SK-N-SH (cell line): ENCODE measurements at regions not wholly inside any gene's neighbourhood (a gene's known extent, or its start where the extent isn't known, plus 50 kb on each side); places are given as distances from the start of the nearest gene placed in this dataset.

Source experiments
- CTCF ChIA-PET: fragments of 300-600, 350-600 bp; formaldehyde crosslinking; extraction: SDS; loops from one replicate; lab custom pipeline; 2021; lab: Yijun Ruan, JAX
- POLR2A ChIA-PET: fragments of 350-600 bp; sonication (Branson Sonifier 250); formaldehyde crosslinking; extraction: SDS; loops from one replicate; lab custom pipeline; 2020; ENCODE audit warnings: antibody characterized with exemption, inconsistent platforms; lab: Yijun Ruan, JAX
- DNase-seq: peaks from one replicate; pipeline ENCODE4 v3.0.0; 2012
- H2AFZ ChIP-seq: fragments of 200-600 bp; sonication (generic); 2 replicates; pipeline ENCODE4 v1.8.1; 2016; ENCODE audit warnings: antibody characterized with exemption, mild to moderate bottlenecking, low read depth
- H3F3A ChIP-seq: fragments of 200-600 bp; sonication (generic); replicated peaks from 2 replicates; pipeline ENCODE3; 2016; ENCODE audit warnings: antibody characterized with exemption, mild to moderate bottlenecking; ENCODE audit not compliant: insufficient read depth
- H3K27ac ChIP-seq, 2 experiments: fragments of 200-500 bp in 1 of 2; fragments of 200-600 bp in 1 of 2; sonication (Bioruptor generic) in 1 of 2; sonication (generic), shearing (Covaris generic) in 1 of 2; 2 replicates each; pipeline versions ENCODE4 v1.5.1 to v1.6.1; 2014 to 2016; ENCODE audit warnings: low read depth in 2 of 2, inconsistent platforms in 1 of 2, low read length in 1 of 2, mild to moderate bottlenecking in 1 of 2, mixed read lengths in 1 of 2
- H3K27me3 ChIP-seq: fragments of 200-600 bp; sonication (generic), shearing (Covaris generic); 2 replicates; pipeline ENCODE4 v1.6.1; 2016; ENCODE audit warnings: mixed run types; ENCODE audit not compliant: insufficient read depth
- H3K36me3 ChIP-seq, 2 experiments: fragments of 200-500 bp in 1 of 2; fragments of 200-600 bp in 1 of 2; sonication (Bioruptor generic) in 1 of 2; sonication (generic) in 1 of 2; replicated peaks in 1 of 2; 2 replicates each; pipeline versions ENCODE3 to v1.5.1; 2014 to 2016; ENCODE audit warnings: low read length in 1 of 2, mild to moderate bottlenecking in 1 of 2; ENCODE audit not compliant: insufficient read depth in 2 of 2, control insufficient read depth in 1 of 2
- H3K4me1 ChIP-seq, 2 experiments: fragments of 200-500 bp in 1 of 2; fragments of 200-600 bp in 1 of 2; sonication (Bioruptor generic) in 1 of 2; sonication (generic), shearing (Covaris generic) in 1 of 2; 2 replicates each; pipeline versions ENCODE4 v1.5.1 to v1.6.1; 2014 to 2016; ENCODE audit warnings: low read depth in 1 of 2, low read length in 1 of 2, mixed run types in 1 of 2; ENCODE audit not compliant: insufficient read depth in 2 of 2, control insufficient read depth in 1 of 2
- H3K4me2 ChIP-seq: fragments of 200-600 bp; sonication (generic), shearing (Covaris generic); 2 replicates; pipeline ENCODE4 v1.6.1; 2017; ENCODE audit warnings: mixed run types
- H3K4me3 ChIP-seq, 2 experiments: fragments of 200-500 bp in 1 of 2; fragments of 200-600 bp in 1 of 2; sonication (Bioruptor generic) in 1 of 2; sonication (generic), shearing (Covaris generic) in 1 of 2; 2 replicates each; pipeline versions ENCODE4 v1.5.1 to v1.8.1; 2014 to 2016; ENCODE audit warnings: low read depth in 2 of 2, inconsistent platforms in 1 of 2, low read length in 1 of 2, mild to moderate bottlenecking in 1 of 2, mixed read lengths in 1 of 2, moderate library complexity in 1 of 2
- H3K79me2 ChIP-seq: fragments of 200-600 bp; sonication (generic); 2 replicates; pipeline ENCODE4 v1.8.1; 2017; ENCODE audit warnings: mild to moderate bottlenecking; ENCODE audit not compliant: insufficient read depth
- H3K9ac ChIP-seq: fragments of 200-600 bp; sonication (generic); 2 replicates; pipeline ENCODE4 v1.6.1; 2017; ENCODE audit warnings: mixed run types
- H3K9me2 ChIP-seq: fragments of 200-600 bp; sonication (generic); 2 replicates; pipeline ENCODE4 v1.6.1; 2017; ENCODE audit warnings: mixed run types
- H3K9me3 ChIP-seq: fragments of 200-600 bp; sonication (generic); 2 replicates; pipeline ENCODE4 v1.6.1; 2017; ENCODE audit warnings: mixed run types, mild to moderate bottlenecking, moderate library complexity
- H4K20me1 ChIP-seq: fragments of 200-600 bp; sonication (generic); 2 replicates; pipeline ENCODE4 v1.6.1; 2017; ENCODE audit warnings: mild to moderate bottlenecking, mixed run types; ENCODE audit not compliant: insufficient read depth
- ELF1 ChIP-seq: IDR thresholded peaks from 2 replicates; pipeline ENCODE4 v1.4.0; 2012
- EP300 ChIP-seq, 2 experiments: IDR thresholded peaks; 2 replicates each; pipeline versions ENCODE4 v1.4.0 to v1.6.1; 2012; ENCODE audit warnings: borderline replicate concordance in 1 of 2, low read depth in 1 of 2, low read length in 1 of 2
- EZH2phosphoT487 ChIP-seq: fragments of 200-600 bp; sonication (generic); IDR thresholded peaks from 2 replicates; pipeline ENCODE4 v1.6.1; 2017; ENCODE audit warnings: low read depth, mixed run types, mild to moderate bottlenecking, antibody characterized with exemption, moderate library complexity, borderline replicate concordance
- FOXJ3 ChIP-seq: sonication (generic); formaldehyde crosslinking; IDR thresholded peaks from 2 replicates; pipeline ENCODE4 v1.5.1; 2020; ENCODE audit warnings: mild to moderate bottlenecking, missing genetic modification reagents
- FOXM1 ChIP-seq: IDR thresholded peaks from 2 replicates; pipeline ENCODE4 v1.4.0; 2012; ENCODE audit warnings: low read depth, mild to moderate bottlenecking
- GABPA ChIP-seq: IDR thresholded peaks from 2 replicates; pipeline ENCODE4 v1.4.0; 2012; ENCODE audit warnings: low read depth, mild to moderate bottlenecking
- IRF3 ChIP-seq: fragments of 150-350 bp; IDR thresholded peaks from 2 replicates; pipeline ENCODE4 v1.6.1; 2016; ENCODE audit warnings: mild to moderate bottlenecking, low read depth, low read length
- MEF2A ChIP-seq: IDR thresholded peaks from 2 replicates; pipeline ENCODE4 v1.4.0; 2012; ENCODE audit warnings: low read depth, borderline replicate concordance
- PBX3 ChIP-seq: IDR thresholded peaks from 2 replicates; pipeline ENCODE4; 2012
- RFX5 ChIP-seq: IDR thresholded peaks from 2 replicates; pipeline ENCODE4 v1.6.1; 2012; ENCODE audit warnings: mild to moderate bottlenecking, improper control_type of control experiment, low read length
- RXRA ChIP-seq: IDR thresholded peaks from 2 replicates; pipeline ENCODE4 v1.4.0; 2012; ENCODE audit warnings: low read depth, mild to moderate bottlenecking, borderline replicate concordance
- SMC3 ChIP-seq: IDR thresholded peaks from 2 replicates; pipeline ENCODE4 v1.6.1; 2012; ENCODE audit warnings: low read depth, low read length, improper control_type of control experiment
- USF1 ChIP-seq: IDR thresholded peaks from 2 replicates; pipeline ENCODE4 v1.4.0; 2012; ENCODE audit warnings: low read depth, borderline replicate concordance
- WGBS: methylation state at CpG from one replicate; pipeline ENCODE4 v1.1.6; 2017; ENCODE audit warnings: low lambda C conversion rate; 5-methylcytosine and 5-hydroxymethylcytosine counted together
- TF ChIP-seq, protein P1 (sequence below): IDR thresholded peaks from 2 replicates; pipeline ENCODE4 v1.6.1; 2012; ENCODE audit warnings: mild to moderate bottlenecking, low read depth, low read length, moderate library complexity

GRCh38 chr17:14004927-14005620, 64.2 kb upstream of the COX10 start:
- CTCF ChIA-PET, result interaction anchor here (0.6 kb wide), 1 partner anchor 47 kb away, joined by 3 read pairs; no protein-coding TSS in a partner anchor
- 67% methylated on average over 2 of the region's 2 CpGs for WGBS
- no peak for DNase-seq

More at GRCh38 chr17:14004927-14005620, 64.2 kb upstream of the COX10 start:
- Histone ChIP-seq H3K79me2 (no peaks in the 10 kb centered on the region), H2AFZ (no peak overlapping the region), H3K27me3 (no peaks in the 10 kb centered on the region), H3F3A (no peaks in the 10 kb centered on the region), H3K9me3 (no peaks in the 10 kb centered on the region)
- POLR2A ChIA-PET, result interaction anchor here (0.7 kb wide), 1 partner anchor 1855 kb away, joined by 4 read pairs; no protein-coding TSS in a partner anchor
- TF ChIP-seq FOXM1, result no peak
- no peak for TF ChIP-seq USF1
- TF ChIP-seq PBX3, result no peak
- TF ChIP-seq SMC3, result no peak
- TF ChIP-seq, protein P1, sequence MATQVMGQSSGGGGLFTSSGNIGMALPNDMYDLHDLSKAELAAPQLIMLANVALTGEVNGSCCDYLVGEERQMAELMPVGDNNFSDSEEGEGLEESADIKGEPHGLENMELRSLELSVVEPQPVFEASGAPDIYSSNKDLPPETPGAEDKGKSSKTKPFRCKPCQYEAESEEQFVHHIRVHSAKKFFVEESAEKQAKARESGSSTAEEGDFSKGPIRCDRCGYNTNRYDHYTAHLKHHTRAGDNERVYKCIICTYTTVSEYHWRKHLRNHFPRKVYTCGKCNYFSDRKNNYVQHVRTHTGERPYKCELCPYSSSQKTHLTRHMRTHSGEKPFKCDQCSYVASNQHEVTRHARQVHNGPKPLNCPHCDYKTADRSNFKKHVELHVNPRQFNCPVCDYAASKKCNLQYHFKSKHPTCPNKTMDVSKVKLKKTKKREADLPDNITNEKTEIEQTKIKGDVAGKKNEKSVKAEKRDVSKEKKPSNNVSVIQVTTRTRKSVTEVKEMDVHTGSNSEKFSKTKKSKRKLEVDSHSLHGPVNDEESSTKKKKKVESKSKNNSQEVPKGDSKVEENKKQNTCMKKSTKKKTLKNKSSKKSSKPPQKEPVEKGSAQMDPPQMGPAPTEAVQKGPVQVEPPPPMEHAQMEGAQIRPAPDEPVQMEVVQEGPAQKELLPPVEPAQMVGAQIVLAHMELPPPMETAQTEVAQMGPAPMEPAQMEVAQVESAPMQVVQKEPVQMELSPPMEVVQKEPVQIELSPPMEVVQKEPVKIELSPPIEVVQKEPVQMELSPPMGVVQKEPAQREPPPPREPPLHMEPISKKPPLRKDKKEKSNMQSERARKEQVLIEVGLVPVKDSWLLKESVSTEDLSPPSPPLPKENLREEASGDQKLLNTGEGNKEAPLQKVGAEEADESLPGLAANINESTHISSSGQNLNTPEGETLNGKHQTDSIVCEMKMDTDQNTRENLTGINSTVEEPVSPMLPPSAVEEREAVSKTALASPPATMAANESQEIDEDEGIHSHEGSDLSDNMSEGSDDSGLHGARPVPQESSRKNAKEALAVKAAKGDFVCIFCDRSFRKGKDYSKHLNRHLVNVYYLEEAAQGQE, result no peak
- no peak for TF ChIP-seq RFX5
- TF ChIP-seq GABPA, result no peak
- no peak for TF ChIP-seq EP300 (IDR thresholded peaks at IDR 0.05; ENCODE audit: borderline replicate concordance in 1 of 2, low read depth in 1 of 2, low read length in 1 of 2)
- TF ChIP-seq MEF2A, result no peak
- TF ChIP-seq FOXJ3 (CRISPR knock-in tag), result no peak
- TF ChIP-seq RXRA, result no peak
- no peak for TF ChIP-seq ELF1
- no peak for TF ChIP-seq IRF3
- TF ChIP-seq EZH2phosphoT487, result no peak
- TF ChIP-seq, all 33 proteins: peak for 0
- no peak overlapping the region for H3K4me3 ChIP-seq
- no peak overlapping the region for H3K9ac ChIP-seq
- no peaks in the 10 kb centered on the region for H3K4me1 ChIP-seq
- no peak overlapping the region for H3K27ac ChIP-seq
- no peaks in the 10 kb centered on the region for H3K9me2 ChIP-seq
- H3K36me3 ChIP-seq, result no peaks in the 10 kb centered on the region
- H3K4me2 ChIP-seq, result no peak overlapping the region
- no peaks in the 10 kb centered on the region for H4K20me1 ChIP-seq
